ENCODE measurements at regions not wholly inside any gene's neighbourhood (a gene's known extent, or its start where the extent isn't known, plus 50 kb on each side); places are given as distances from the start of the nearest gene placed in this dataset.

DNA sequence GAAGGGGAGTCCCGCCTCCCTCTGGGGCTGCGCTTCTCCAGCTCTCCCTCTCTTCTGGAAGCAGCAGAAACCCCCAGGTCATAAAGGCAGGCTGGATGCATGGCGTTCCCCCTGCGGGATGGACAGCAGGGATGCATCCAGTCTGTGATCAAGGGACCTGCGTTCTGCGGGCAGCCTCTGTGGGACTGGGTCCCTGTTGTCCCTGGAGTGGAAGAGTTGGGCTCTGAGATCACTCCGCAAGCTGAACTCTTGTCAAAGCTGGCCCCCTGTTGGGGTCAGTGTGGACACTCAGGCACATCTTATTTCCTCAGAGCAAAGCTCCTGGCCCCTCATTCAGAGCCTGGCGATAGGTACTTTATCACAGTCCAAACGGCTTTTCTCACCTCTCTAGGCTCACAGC, 341.2 kb downstream of the PTPRU start (continued):
- TF ChIP-seq CSRNP3 (CRISPR knock-in tag; IDR thresholded peaks at IDR 0.05), result no peak
- TF ChIP-seq ZFP3 (CRISPR knock-in tag; IDR thresholded peaks at IDR 0.05), result no peak
- TF ChIP-seq ZNF70 (CRISPR knock-in tag; IDR thresholded peaks at IDR 0.05), result no peak

GRCh38 chr1:29576510-29576909, 340.2 kb downstream of the PTPRU start:
- ATAC-seq, result no peak
- TF ChIP-seq SNAI2 (CRISPR knock-in tag; IDR thresholded peaks at IDR 0.05) (no peak), OSR1 (CRISPR knock-in tag; IDR thresholded peaks at IDR 0.05) (no peak), ESRRG (CRISPR knock-in tag; IDR thresholded peaks at IDR 0.05) (no peak), PPARA (CRISPR knock-in tag; IDR thresholded peaks at IDR 0.05; ENCODE audit: borderline replicate concordance) (no peak), ARNTL (CRISPR knock-in tag; IDR thresholded peaks at IDR 0.05; ENCODE audit: borderline replicate concordance, low read depth) (no peak)

DNA sequence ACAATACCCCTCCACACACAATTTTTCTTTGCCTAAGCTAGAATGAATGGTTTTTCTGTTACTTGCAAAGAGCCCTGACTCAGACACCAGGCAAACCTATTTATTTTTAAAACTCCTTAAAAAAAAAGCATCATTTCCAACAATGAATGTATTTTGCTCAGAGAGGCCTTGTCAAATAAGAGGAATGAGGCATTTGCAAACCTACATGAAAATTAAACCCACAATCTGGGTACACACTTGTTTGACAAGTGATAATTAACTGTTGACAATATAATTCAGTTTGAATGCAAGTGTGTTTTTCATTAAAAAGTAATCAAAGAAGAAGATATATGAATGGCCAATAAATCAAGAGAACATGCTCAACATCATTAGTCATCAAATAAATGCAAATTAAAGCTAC, 339.5 kb downstream of the PTPRU start:
- TF ChIP-seq CREB5 (CRISPR knock-in tag; IDR thresholded peaks at IDR 0.05; ENCODE audit: low read depth) (no peak), BACH2 (CRISPR knock-in tag; IDR thresholded peaks at IDR 0.05; ENCODE audit: borderline replicate concordance) (no peak), ZFP3 (CRISPR knock-in tag; IDR thresholded peaks at IDR 0.05) (no peak)
- ATAC-seq, result no peak

DNA sequence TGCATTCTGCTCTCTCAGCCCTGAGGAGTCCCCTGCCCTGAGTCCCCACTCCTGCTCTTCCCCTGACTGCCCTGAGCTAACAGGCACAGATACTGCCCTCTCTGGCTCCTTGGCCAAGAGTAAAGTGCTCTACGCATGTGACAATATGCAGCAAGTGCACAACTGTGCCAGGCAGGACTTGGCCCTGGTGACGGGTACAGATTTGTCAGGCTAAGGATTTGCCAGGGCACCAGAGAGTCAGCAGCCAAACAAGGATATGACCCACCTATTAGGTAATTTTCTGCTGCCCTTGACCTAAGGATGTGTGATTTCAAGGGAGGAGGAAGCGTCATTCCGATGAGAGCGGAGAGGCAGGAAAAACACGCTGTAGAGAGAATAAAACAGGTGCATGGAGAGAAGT, 339.0 kb downstream of the PTPRU start:
- TF ChIP-seq ZFP30 (CRISPR knock-in tag; IDR thresholded peaks at IDR 0.05) (no peak), GLIS3 (CRISPR knock-in tag; IDR thresholded peaks at IDR 0.05) (no peak), CREB5 (CRISPR knock-in tag; IDR thresholded peaks at IDR 0.05; ENCODE audit: low read depth) (no peak), ESRRG (CRISPR knock-in tag; IDR thresholded peaks at IDR 0.05) (no peak), TSHZ2 (CRISPR knock-in tag; IDR thresholded peaks at IDR 0.05) (no peak), SNAI2 (CRISPR knock-in tag; IDR thresholded peaks at IDR 0.05) (no peak), ZNF70 (CRISPR knock-in tag; IDR thresholded peaks at IDR 0.05) (no peak), ZC3H10 (CRISPR knock-in tag; IDR thresholded peaks at IDR 0.05) (no peak), CSDC2 (CRISPR knock-in tag; IDR thresholded peaks at IDR 0.05) (no peak), POU6F1 (CRISPR knock-in tag; IDR thresholded peaks at IDR 0.05; ENCODE audit: borderline replicate concordance, low read depth) (no peak), PPARA (CRISPR knock-in tag; IDR thresholded peaks at IDR 0.05; ENCODE audit: borderline replicate concordance) (no peak), RARB (CRISPR knock-in tag; IDR thresholded peaks at IDR 0.05) (no peak), ARNTL (CRISPR knock-in tag; IDR thresholded peaks at IDR 0.05; ENCODE audit: borderline replicate concordance, low read depth) (no peak), OSR1 (CRISPR knock-in tag; IDR thresholded peaks at IDR 0.05) (no peak), BACH2 (CRISPR knock-in tag; IDR thresholded peaks at IDR 0.05; ENCODE audit: borderline replicate concordance) (no peak)
- no peak for ATAC-seq

DNA sequence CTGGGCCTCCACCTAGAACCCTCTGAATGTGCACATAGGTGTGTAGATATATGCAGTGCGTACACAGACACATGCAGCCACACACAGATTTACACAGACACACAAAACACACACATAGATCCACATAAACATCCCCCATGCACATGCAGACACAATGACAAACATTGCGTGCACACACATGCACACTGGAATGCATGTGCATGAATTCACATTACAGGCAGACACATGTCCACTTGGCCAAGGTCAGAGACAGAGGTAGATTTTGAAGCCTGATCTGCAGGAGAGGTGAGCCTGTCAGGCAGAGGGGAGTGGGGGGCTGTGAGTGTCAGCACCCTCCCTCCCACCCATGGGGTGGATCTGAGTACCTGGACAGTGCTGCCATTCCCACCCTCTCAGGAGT, 338.5 kb downstream of the PTPRU start:
- TF ChIP-seq CREB5 (CRISPR knock-in tag; IDR thresholded peaks at IDR 0.05; ENCODE audit: low read depth) (no peak), ZNF8 (CRISPR knock-in tag; IDR thresholded peaks at IDR 0.05) (no peak), SNAI2 (CRISPR knock-in tag; IDR thresholded peaks at IDR 0.05) (no peak), ZC3H10 (CRISPR knock-in tag; IDR thresholded peaks at IDR 0.05) (no peak)
- no peak for ATAC-seq
